ENCODE measurements at regions not wholly inside any gene's neighbourhood (a gene's known extent, or its start where the extent isn't known, plus 50 kb on each side); places are given as distances from the start of the nearest gene placed in this dataset.

DNA sequence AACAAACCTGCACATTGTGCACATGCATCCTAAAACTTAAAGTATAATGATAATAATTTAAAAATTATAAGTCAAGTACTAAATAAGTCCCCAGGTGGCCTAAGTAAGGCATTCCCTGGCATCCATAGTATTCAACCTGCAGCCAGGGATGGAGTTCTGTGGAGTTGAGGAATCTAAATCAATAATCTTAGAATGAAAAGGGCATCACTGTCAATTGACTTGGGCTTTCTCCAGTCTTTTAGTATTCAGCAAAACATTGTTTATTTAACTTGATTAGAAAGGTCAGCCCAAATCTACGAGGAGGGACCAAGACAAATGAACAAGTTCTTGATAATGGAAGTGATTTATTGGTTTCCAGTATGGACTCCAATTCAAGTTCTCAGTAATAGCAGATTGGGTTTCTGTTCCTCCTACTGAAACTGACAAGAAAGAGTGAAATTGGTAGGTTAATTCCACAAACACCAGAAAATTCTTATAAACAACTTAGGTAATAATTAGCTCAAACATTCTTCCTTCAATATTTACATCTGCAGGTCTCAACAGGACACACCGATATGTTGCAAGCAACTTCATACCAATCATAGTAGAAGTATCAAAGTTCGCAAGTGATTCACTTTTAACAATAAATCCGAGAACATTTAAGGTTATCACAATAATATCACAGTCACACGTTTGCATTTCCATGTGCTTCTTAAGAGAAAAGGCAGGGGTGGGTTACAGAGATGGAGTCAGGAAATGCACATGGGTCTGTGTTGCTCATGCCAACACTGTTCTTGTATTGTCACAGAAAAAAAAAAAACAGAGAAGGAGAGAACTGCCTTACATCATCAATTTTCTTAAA is 51.7 kb upstream of the EHBP1 start:
- TF ChIP-seq, protein P1, sequence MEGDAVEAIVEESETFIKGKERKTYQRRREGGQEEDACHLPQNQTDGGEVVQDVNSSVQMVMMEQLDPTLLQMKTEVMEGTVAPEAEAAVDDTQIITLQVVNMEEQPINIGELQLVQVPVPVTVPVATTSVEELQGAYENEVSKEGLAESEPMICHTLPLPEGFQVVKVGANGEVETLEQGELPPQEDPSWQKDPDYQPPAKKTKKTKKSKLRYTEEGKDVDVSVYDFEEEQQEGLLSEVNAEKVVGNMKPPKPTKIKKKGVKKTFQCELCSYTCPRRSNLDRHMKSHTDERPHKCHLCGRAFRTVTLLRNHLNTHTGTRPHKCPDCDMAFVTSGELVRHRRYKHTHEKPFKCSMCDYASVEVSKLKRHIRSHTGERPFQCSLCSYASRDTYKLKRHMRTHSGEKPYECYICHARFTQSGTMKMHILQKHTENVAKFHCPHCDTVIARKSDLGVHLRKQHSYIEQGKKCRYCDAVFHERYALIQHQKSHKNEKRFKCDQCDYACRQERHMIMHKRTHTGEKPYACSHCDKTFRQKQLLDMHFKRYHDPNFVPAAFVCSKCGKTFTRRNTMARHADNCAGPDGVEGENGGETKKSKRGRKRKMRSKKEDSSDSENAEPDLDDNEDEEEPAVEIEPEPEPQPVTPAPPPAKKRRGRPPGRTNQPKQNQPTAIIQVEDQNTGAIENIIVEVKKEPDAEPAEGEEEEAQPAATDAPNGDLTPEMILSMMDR (IDR thresholded peaks at IDR 0.05; ENCODE audit: poor library complexity): no peak
- TF ChIP-seq EZH2 (IDR thresholded peaks at IDR 0.05; ENCODE audit: borderline replicate concordance): no peak

Measured in hepatocyte (in vitro differentiated cells).